Adrenal gland (tissue), 5 donors: ENCODE measurements at regions not wholly inside any gene's neighbourhood (a gene's known extent, or its start where the extent isn't known, plus 50 kb on each side); places are given as distances from the start of the nearest gene placed in this dataset.

Experiments used
- CTCF ChIP-seq, 6 experiments: fragments of 450-650 bp in 4 of 6; fragments of 200-600 bp in 2 of 6; sonication (generic) in 1 of 6; IDR thresholded peaks; 1 replicate in 5 of 6; 2 replicates in 1 of 6; pipeline versions ENCODE4 v1.5.1 to v1.8.0; 2016 to 2021; ENCODE audit warnings: antibody characterized with exemption in 6 of 6, mild to moderate bottlenecking in 2 of 6, moderate library complexity in 1 of 6
- POLR2A ChIP-seq, 2 donors: fragments of 450-650 bp; IDR thresholded peaks; one replicate each; pipeline ENCODE4 v1.6.1; 2017; ENCODE audit warnings: antibody characterized with exemption in 2 of 2, mild to moderate bottlenecking in 2 of 2, moderate library complexity in 1 of 2
- donor health status: DM: no; HTN: no; CAD: no.

DNA sequence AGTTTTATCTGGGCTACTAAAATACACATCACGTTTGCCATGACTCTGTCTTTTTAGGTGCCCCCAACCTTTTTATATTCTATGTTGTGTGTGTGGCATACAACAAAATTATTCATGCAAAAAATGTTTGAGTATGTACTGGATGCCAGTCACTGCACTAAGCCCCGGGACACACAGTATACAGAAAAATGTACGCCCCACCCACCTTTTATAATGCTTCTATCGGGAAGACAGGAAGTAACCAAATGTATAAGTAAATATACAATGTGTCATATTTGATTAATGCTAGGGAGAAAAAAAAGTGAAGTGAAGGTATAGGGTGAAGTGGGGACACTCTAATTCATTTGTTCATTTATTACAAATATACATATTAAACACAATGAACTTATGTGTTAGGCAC, 503.4 kb upstream of the MDFIC2 start:
- TF ChIP-seq CTCF (IDR thresholded peaks at IDR 0.05) (no peak), POLR2A (IDR thresholded peaks at IDR 0.05) (no peak)
